Stimulated activated CD4-positive, alpha-beta T cell treated with anti-CD3 and anti-CD28 coated beads, Interleukin-4, amount 100 ng/mL, for 24 hours (primary cell): ENCODE measurements at regions not wholly inside any gene's neighbourhood (a gene's known extent, or its start where the extent isn't known, plus 50 kb on each side); places are given as distances from the start of the nearest gene placed in this dataset.
"Not testable (repeated sequence)": the region's sequence is repeated elsewhere in the genome, so short reads cannot be mapped to it uniquely, and the experiment has no call there.

Experiments
- DNase-seq: peaks from one replicate; pipeline ENCODE4 v3.0.0-alpha.2; 2020

DNA sequence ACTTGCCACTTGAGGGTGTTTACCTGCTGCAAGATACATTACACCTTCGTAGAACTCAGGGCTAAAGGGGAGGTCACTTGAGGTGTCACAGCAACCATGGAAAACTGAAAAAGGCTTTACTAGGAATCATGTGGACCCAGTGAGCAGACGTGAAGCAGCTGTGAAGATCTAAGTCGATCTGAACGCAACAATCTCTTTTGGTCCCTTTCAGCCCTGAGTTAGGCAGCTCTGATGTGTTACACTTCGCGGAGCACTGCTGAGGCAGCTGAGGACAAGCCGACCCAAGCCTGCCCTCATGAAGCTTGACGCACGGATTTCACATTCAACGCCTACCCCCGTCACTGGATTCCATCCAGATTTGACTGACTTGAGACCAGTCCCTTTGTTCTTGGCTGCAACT, 75.8 kb upstream of the NPAS2 start:
- no peak for DNase-seq

DNA sequence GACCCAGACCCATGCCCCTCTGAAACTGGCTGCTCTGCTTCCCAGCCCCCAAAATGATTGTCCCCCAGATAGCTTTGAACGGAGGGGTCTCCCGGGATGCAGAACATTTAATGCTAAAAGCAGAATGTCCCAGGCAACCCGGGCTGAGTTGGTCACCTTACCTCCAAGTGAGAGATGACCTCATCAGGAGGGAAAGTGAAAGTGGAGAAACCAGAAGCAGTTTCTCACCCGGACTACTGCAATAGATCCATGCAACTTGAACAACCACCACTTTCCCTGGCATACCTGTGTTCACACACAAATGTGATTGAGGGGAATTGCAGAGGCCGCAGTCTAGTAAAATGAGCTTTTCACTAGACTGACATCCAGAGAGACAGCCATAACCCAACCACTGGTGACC, 75.3 kb upstream of the NPAS2 start:
- no peak for DNase-seq

DNA sequence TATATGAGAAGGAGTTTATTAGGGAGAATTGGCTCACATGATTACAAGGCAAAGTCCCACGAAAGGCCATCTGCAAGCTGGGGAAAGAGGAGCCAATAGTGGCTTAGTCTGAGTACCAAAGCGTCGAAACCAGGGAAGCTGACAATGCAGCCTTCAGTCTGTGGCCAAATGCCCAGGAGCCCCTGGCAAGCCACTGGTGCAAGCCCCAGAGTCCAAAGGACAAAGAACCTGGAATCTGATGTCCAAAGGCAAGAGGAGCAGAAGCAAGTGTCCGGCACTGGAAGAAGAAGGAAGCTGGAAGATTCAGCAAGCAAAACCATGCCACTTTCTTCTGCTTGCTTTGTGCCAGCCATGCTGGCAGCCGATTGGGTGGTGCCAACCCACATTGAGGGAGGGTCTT, 74.3 kb upstream of the NPAS2 start:
- DNase-seq = no peak

DNA sequence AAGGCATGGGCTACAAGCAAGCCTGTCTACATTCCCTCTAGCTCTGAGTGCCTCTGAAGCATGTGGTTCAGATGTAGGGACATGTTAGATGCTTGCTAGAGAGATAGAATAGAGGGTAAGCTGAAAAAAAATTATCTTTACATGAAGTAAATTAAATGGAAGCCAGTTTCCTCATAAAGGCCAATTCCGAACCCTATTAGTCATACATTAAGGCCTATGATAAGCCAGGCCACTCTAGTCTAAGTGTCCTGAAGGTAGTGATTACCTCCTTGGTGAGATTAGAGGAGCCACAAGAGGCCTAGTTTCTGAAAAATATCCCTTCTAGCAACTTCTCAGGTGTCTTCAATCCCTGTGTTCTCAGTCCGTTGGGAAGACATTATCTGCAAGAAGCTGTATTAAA, 72.4 kb upstream of the NPAS2 start:
- DNase-seq = no peak

DNA sequence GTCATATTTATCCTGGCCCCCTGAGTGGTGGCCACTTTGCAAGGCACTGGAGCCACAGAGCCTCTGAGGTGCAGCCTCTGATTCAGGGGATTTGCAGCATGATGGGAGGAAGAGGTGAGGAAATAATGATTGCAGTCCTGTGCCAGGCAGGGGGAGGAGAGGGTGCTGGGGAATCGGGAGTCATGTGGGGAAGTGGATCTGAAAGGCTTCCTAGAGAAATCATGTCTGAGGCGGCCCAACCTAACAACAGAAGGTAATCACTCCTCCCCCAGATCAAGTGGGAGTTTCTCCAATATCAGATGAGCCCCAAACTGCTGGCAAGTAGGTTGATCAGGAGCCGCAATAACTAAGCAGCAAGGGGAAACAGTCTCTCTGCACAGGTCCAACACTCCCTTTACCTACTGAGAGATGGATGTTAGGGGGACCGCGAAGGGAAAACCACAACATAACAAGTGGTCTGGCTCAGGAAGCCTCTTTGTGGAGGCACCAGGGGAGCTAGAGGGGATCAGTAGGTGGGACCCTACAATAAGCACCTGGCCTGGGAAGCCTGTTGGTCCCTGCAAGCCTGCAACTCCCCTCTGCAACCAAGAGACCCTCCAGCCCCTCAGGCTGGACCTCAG, 71.8 kb upstream of the NPAS2 start:
- DNase-seq = no peak

DNA sequence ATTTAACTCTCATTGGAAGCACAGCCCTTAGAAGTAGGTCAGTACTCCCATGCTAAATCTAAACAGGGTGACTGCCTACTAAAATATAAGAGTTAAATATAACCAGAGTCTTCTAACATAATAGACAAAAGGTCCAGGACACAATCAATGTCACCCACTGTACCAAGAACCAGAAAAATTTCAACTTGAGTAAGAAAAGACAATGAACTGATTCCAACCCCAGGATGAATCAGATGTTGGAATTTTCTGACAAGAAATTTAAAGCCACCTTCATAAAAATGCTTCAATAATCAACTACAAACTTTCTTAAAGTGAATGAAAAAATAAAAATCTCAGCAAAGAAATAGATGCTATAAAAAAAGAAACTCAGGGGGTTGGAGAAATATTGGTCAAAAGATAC, 71.3 kb upstream of the NPAS2 start:
- DNase-seq = no peak

DNA sequence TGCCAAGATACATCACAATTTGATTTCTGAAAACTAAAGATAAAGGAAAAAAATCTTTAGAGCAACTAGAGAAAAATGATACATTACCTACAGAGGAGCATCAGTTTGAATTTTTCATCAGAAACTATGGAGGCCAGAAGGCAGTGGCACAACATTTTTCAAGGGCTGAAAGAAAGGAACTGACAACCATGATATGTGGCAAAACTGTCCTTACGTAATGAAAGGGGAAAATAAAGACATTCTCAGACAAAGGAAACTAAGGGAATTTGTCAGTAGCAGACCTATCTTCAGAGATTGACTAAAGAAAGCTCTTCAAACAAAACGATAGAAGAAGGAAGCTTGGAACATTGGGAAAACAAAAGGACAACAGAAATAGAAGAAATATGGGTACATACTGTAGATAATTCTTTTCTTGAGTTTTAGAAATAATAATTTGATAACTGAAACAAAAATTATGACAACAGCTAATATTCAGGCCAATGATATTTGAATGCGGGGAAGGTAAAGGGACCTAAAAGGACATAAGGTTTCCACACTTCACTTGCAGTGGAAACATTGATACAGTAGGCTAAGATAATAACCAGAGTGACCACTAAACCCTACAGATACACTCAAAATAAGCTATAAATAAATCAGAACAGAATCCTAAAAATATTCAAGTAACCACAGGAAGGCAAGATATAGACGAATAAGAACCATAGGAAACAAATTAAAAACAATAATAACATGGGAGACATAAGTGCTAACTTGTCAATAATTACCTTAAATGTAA, 70.0 kb upstream of the NPAS2 start:
- no peak for DNase-seq

DNA sequence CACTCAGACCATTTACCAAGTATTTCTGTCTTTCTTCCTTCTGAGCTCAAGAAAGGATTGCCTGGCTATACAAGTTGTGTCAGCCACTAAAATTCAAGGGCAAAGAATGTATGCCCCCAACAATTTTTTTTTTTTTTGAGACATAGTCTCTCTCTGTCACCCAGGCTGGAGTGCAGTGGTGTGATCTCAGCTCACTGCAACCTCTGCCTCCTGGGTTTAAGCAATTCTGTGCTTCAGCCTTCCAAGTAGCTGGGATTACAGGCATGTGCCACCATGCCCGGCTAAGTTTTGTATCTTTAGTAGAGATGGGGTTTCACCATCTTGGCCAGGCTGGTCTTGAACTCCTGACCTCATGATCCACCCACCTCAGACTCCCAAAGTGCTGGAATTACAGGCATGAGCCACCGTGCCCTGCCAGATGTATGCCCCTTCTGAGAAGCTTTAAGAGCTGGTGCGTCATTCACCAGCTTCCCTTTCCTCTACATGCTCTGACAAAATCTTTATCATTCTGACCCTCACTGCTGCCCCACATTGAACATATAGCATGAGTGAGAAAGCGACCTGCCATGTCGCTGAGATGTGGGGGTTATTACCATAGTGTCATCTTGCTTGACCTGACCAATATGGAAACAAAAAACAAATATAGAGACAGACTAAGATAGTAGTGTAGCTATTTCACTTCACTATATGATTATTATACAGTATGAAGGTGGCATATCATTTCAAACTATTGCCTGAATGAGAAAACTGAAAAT, 67.9 kb upstream of the NPAS2 start:
- not testable (repeated sequence) for DNase-seq

DNA sequence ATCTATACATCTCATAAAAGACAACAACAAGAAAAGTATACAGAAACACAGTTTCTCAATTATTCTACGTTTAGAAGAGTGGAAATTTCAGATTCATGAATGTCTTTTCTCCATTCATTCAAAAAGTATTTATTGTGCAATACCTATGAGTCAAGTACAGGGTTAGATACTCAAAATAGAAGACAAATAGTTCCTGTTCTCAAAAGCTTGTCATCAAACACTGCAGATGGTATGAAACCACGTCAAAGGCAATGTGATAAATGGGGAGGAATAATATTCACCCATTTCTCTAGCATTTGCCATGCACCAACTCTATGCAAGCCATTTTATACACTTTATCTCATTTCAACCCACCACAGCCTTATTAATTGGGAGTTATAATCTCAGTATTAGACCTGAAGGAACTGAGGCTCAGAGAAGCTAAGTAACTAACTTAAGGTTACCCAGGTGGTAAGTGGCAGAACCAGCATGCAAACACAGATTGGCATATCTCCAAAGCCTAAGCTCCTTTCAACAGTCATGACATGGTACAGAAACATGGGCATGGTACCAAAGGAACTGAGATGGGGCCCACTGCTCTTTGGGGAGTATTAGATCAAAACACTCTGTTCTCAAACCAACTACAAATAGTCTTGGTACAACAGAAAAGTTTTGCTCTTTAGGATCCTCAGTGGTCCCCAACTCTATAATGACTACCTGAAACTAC, 67.2 kb upstream of the NPAS2 start:
- no peak for DNase-seq

DNA sequence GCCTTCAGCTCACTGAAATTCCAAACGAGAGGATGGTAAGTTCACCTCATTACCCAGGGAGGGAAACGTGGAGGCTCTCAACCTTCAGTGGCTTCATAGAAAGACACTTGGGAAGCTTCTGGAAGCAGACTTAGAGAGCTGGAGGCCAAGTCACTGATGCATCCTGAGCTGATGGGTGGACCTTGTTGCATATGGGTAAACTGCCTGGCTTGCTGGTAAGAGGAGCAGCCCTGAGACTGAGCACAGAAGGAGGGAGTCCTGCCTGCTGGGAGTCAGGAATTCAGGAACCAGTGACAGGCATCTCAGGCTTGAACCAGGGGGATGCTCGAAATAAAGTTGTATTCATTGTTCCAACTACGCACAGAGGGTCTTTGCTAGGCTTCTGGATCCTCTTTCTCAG, 66.5 kb upstream of the NPAS2 start:
- no peak for DNase-seq

DNA sequence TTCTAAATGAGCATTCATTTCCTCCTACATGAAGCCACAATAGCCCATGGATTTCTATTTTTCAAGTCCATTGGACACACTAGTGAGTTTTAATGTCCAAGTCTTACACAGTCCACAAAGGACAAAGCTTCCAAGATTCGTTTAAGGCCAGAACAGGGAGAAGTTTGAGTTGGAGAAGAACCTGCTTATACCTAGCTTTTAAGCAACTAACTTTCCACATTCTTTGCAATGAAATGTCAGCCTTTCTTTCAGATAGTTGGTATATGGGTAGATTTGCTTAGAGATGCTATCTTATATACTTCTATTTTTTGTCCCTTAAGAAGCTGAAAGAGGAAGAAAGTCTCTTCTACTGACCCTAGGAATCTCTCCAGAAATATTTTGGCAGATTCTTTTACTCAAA, 66.1 kb upstream of the NPAS2 start:
- no peak for DNase-seq

DNA sequence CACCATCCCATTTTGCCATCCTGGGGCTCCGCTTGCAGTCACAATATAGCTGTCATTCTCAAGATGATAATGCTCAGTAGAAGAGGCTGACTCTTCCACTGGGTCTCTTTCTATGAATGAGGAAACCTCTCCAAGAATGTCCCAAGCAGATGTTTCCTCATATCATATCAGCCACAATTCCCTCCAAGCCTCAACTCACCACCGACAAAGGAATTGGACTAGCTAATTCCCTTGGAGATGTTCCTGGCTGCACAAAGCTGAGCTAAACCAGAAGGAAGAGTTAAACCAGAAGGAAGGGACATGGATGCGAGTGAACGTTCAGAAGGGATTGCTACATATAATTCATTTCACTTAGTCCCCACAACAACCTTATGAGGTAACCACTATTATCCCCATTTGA, 65.0 kb upstream of the NPAS2 start:
- DNase-seq = no peak

DNA sequence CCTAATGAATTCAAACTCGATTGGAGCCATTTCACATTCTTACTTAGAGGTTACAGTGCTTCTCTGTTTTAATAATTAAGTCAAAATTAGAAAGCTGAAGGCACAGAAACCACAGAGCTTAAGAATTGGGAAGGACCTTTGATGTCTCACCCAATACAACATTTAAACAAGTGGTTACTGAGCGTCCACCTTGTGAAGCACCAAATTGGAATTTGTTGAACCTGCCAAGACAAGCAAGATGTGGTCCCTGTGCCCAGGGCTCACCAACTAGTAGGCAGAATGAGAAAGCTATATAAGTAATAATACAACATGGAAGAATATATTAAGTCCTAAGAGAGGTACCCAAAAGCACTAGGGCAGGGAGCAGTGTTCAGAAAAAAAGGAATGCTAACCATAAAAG, 64.5 kb upstream of the NPAS2 start:
- DNase-seq = no peak

DNA sequence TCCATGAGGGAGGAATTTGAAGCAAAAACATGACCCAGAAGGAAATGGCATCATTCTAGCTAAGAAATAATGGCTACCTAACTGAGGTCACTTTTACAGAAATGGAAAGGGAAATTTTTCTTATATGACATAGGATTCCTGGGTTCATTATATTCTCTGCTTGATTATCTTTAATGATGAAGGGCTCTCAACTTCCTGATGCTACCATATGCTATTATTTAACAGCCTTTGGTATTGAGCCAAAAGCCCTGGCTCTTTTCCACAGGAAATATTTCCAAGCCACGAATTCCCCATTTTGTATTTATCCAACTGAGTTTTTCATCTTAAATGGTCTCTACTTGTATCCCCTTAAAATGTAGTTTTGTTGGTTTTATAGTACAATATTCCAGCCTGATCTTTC, 63.2 kb upstream of the NPAS2 start:
- no peak for DNase-seq

DNA sequence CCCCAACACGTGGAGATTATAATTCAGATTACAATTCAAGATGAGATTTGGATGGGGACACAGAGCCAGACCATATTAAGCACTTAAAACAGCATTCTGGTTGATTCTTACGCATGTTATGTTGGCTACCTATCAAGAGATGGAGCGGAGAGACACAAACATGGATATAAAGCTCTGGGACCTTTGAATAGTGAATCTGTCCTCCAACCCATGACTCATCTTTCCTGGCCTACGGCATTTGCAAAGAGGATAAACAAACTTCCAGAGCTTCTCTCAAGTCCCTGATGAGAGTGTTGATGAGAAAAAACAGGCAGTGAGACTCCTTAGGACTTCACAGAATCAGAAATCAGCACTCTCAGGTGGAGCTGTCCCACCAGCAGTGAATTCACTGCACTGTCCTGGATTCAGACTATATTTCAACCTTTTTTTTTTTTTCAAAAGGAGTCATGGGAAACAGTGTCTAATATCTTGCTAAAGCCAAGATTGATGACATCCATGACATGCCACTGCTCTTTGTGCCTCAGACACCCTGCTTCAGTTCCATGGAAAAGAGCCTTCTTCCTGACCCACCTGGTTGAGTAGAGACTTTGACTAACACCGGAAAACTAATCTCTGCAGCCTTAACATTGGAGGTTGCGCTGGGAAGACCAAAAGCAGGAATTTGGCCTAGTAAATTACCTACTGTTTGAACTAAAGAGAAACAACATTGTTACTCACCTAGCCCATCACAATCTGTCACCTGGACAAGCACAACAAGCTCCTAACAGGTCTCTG, 62.1 kb upstream of the NPAS2 start:
- no peak for DNase-seq

DNA sequence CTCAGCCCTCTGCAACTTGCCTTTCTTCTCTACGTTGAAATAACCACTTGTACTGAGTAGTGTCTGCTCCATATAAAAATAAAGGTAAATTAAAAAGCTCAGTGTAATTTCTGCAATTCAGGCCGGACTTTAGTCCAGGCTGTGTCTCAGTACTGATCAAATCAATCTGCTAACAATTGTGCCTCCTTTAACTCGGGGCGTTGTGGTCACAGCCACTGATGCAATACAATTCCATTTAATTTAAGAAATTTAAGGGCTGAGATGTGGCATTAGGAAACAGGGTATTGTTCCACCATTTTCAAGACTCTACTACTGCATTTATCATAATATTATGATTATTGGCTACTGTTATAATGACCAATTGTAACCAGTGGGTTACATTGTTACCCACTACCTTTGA, 60.0 kb upstream of the NPAS2 start:
- no peak for DNase-seq

DNA sequence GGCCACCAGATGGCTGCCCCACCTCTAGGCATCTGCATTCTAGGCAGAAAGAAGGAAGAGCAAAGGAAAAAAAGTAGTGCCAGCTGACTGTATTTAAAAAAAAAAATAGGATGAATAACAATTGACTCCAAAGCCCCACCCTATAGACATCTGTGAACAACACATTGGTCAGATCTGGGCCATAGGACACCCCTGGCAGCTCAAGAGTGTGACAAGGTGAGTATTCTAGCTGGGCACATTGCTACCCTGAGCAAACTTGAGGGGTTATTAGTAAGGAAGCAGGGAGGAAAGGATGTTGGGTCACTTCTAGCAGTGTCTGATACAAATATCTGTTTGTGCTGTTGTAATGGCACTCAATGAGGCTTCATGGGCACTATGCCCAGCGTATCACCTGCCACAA, 58.6 kb upstream of the NPAS2 start:
- no peak for DNase-seq

DNA sequence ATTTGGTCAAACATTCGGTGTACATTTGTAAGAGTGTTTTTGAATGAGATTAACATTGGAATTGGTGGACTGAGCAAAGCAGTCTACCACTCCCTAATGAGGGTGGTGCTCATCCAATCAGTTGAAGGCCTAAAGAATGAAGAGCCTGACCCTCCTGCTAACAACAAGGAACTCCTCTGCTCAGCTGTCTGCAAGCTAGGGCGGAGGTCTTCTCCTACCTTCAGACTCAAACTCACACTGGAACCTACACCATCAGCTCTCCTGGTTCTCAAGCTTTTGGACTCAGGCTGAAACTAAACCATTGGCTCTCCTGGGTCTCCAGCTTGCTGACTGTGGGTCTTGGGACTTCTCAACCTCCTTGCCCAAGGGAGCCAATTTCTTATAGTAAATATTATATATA, 55.5 kb upstream of the NPAS2 start:
- DNase-seq = no peak

DNA sequence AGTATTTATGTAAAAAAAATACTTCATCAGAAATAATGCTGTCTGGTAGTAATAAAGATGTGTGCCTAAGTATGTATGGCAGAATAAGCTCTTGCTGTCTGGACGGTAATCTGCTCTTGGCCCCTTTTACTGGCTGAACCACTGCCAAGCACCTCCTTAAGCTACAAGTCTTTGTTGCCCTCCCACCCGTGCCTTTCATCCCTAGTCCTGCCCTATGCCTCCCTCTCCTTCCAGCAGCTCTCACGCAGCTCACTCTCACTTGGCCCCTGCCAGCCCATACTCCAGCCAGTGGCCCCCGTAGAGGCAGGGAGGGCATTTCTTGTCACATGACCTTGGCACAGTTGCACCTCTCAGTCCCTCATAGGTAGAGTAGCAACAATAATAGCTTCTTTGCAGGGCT, 54.5 kb upstream of the NPAS2 start:
- DNase-seq = no peak

DNA sequence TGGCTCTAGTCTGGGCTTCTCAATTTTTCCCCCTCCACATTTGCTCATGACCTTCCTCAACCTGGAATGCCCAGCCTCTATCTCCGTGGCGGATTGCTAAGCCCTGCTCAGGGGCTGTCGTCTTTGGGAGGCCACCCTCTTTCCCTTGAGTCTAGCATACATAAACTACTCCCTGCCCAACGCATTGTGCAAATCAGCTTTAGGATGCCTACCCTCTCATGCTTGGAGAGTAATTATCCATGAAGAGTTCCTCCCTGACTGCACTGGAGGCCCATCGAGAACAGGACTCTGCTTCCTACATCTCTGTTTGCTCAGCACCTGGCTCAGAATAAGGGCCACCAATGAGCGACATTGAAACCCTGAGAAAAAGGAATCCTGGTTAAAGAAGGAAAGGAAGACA, 53.7 kb upstream of the NPAS2 start:
- no peak for DNase-seq

DNA sequence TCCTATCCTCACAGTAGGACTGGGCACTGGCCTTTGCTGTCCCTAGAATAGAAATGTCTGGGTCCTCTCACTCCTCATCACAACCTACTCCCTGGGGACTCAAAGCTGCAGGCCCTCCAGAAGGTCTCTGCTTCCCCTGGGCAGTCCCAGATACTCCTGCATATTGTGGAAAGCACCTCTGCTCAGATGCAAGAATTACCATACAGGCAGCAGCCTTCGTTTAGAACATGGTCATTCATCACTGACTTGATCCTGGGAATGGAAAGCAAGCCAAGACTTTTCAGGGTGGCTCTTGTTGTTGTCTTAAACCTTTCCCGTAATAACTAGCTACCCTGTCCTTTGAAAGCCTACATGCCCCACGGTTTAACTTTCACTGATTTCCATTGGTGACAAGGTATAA, 53.1 kb upstream of the NPAS2 start:
- no peak for DNase-seq

DNA sequence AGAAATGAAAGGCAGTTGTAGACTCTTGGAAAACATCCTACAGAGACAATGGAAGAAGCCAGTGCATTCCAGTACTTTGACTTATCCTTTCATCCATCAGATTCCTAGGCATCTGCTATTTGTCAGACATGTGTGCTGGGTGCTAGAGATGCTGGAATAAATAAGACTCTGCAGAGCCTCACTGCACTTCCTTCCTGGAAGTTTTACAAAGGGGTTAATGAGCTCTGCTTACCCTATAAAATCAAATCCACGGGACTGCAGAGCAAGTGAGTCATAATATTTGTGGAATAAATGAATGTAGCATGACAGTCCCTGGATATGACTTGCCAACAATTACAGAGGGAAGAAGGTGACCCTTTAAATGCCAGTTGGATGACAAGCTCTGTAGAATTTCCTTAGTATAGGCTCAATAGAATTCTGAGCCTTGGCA, 52.7 kb upstream of the NPAS2 start:
- DNase-seq = no peak
